T-cell (primary cell): ENCODE measurements at regions not wholly inside any gene's neighbourhood (a gene's known extent, or its start where the extent isn't known, plus 50 kb on each side); places are given as distances from the start of the nearest gene placed in this dataset.

Experiments used
- ATAC-seq, 4 experiments: fragments of 200-7000 bp in 3 of 4; fragments of 150-1000 bp in 1 of 4; cut with Tn5 transposase; replicated peaks in 1 of 4; 1 replicate in 3 of 4; 2 replicates in 1 of 4; pipeline ENCODE4 v1.10.0; 2021; ENCODE audit warnings: moderate library complexity in 3 of 4, mild to moderate bottlenecking in 2 of 4, moderate number of reproducible peaks in 1 of 4
- CTCF ChIA-PET, 2 donors: fragments of 300-600 bp; sonication (Branson Sonifier 250); formaldehyde crosslinking; loops; one replicate each; lab custom pipeline; 2022; ENCODE audit warnings: antibody characterized with exemption in 2 of 2; lab: Charles Lee
- POLR2A ChIA-PET, 2 donors: fragments of 300-600 bp; sonication (Branson Sonifier 250); formaldehyde crosslinking; loops; one replicate each; lab custom pipeline; 2022; ENCODE audit warnings: antibody characterized with exemption in 2 of 2; lab: Charles Lee
- DNase-seq, 35 experiments: peaks; one replicate each; pipeline versions ENCODE4 v3.0.0 to v3.0.0-alpha.2; 2013 to 2023
- H3K27ac ChIP-seq: one replicate; pipeline ENCODE4 v1.5.1; 2013; ENCODE audit warnings: low read length
- H3K27me3 ChIP-seq, 2 experiments: replicated peaks in 1 of 2; 1 replicate in 1 of 2; 2 replicates in 1 of 2; pipeline versions ENCODE4 v1.6.1 to v1.7.0; 2013; ENCODE audit warnings: low read length in 1 of 2, mixed read lengths in 1 of 2; ENCODE audit not compliant: control insufficient read depth in 2 of 2, insufficient read depth in 2 of 2; ENCODE audit errors: extremely low read depth in 1 of 2
- H3K36me3 ChIP-seq, 2 donors: 1 replicate in 1 of 2; 2 replicates in 1 of 2; pipeline versions ENCODE4 v1.6.1 to v1.7.0; 2013; ENCODE audit warnings: low read length in 1 of 2; ENCODE audit not compliant: control insufficient read depth in 2 of 2, insufficient read depth in 1 of 2; ENCODE audit errors: extremely low read depth in 1 of 2
- H3K4me1 ChIP-seq, 2 experiments: 1 replicate in 1 of 2; 2 replicates in 1 of 2; pipeline versions ENCODE4 v1.6.1 to v1.7.0; 2013; ENCODE audit warnings: low read length in 2 of 2, mixed read lengths in 1 of 2; ENCODE audit not compliant: insufficient read depth in 2 of 2, control insufficient read depth in 1 of 2; ENCODE audit errors: extremely low read depth in 1 of 2
- H3K4me3 ChIP-seq, 2 donors: 1 replicate in 1 of 2; 2 replicates in 1 of 2; pipeline versions ENCODE4 v1.5.1 to v1.7.0; 2013; ENCODE audit warnings: mild to moderate bottlenecking in 2 of 2, low read length in 1 of 2, moderate library complexity in 1 of 2; ENCODE audit not compliant: control insufficient read depth in 1 of 2; ENCODE audit errors: extremely low read depth in 1 of 2
- H3K9me3 ChIP-seq: 2 replicates; pipeline ENCODE4 v1.7.0; 2013
- H3K27ac Mint-ChIP-seq, 2 donors: one replicate each; pipeline ENCODE4 v1.8.0; 2020 to 2021; ENCODE audit warnings: mild to moderate bottlenecking in 2 of 2, mixed read lengths in 2 of 2
- H3K27me3 Mint-ChIP-seq, 2 donors: one replicate each; pipeline ENCODE4 v1.8.0; 2021 to 2022; ENCODE audit warnings: mixed read lengths in 2 of 2
- H3K36me3 Mint-ChIP-seq: one replicate; pipeline ENCODE4 v1.8.0; 2021; ENCODE audit warnings: mixed read lengths
- H3K4me1 Mint-ChIP-seq, 3 donors: one replicate each; pipeline ENCODE4 v1.8.0; 2020 to 2022; ENCODE audit warnings: mixed read lengths in 3 of 3, mild to moderate bottlenecking in 1 of 3
- H3K4me3 Mint-ChIP-seq, 3 donors: one replicate each; pipeline ENCODE4 v1.8.0; 2020 to 2022; ENCODE audit warnings: mild to moderate bottlenecking in 3 of 3, mixed read lengths in 3 of 3, moderate library complexity in 3 of 3
- H3K9me3 Mint-ChIP-seq, 3 donors: one replicate each; pipeline ENCODE4 v1.8.0; 2020 to 2022; ENCODE audit warnings: mixed read lengths in 3 of 3
- WGBS: methylation state at CpG from one replicate; pipeline ENCODE4 v1.1.5; 2013; ENCODE audit warnings: missing lambda C conversion rate; ENCODE audit not compliant: insufficient coverage; 5-methylcytosine and 5-hydroxymethylcytosine counted together

DNA sequence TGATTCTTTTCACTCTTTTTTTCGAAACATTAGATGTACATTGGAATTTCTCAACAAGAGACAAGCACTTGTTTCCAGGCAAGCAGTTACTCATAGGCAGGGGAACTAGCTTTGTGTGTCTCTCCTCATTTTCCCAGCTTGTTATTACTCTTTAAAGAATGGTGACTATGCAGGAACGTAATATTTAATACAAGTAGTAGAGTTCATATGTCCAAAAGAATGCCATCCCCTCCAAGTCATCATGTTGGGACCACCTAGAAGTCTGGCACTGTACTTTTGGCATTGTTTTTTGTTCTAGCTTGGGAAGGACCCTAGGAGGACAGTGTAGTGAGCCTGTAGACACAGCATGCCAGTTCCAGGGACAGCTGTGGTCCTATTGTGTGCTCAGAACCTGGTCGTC, 650.7 kb downstream of the INHBA start:
- Histone ChIP-seq H3K9me3 (no peaks in the 10 kb centered on the region), H3K36me3 (no peaks in the 10 kb centered on the region), H3K27ac (no peak overlapping the region), H3K27me3 (peaks cover 0 to 2% of the 10 kb centered on the region in 2 experiments), H3K4me3 (no peak overlapping the region), H3K4me1 (no peaks in the 10 kb centered on the region)
- no peaks in the 10 kb centered on the region for H3K4me1 Mint-ChIP-seq
- CTCF ChIA-PET: no interaction called here
- no peaks in the 10 kb centered on the region for H3K36me3 Mint-ChIP-seq
- no peak for DNase-seq
- WGBS: 83% methylated on average over 1 of the region's 3 CpGs
- no peak overlapping the region for H3K27ac Mint-ChIP-seq
- no peak overlapping the region for H3K4me3 Mint-ChIP-seq
- peaks cover 0 to 3% of the 10 kb centered on the region in 2 donors for H3K27me3 Mint-ChIP-seq
- ATAC-seq: no peak
- POLR2A ChIA-PET: no interaction called here
- peaks cover 8 to 24% (median 8%) of the 10 kb centered on the region in 3 donors for H3K9me3 Mint-ChIP-seq

DNA sequence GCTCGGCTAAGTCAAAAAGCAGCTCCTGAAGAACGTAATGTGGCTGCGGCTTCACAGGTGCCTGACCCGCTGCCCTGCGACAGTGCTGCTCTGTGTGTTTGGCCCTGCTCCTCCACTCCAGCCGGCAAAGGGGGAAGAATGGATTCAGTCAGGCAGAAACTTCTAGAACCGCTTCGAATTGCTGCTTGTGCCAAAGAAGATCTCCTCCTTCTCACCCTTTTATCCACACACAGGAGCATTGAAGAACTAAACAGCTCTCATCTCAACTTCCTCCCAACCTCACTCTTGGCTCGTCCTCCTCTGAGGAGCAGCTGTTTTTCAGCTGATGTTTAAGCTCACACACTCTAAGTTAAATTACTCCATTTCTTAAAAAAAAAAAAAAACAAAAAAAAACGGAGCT, 651.4 kb downstream of the INHBA start:
- H3K27ac Mint-ChIP-seq: no peak overlapping the region
- no peaks in the 10 kb centered on the region for H3K4me1 Mint-ChIP-seq

DNA sequence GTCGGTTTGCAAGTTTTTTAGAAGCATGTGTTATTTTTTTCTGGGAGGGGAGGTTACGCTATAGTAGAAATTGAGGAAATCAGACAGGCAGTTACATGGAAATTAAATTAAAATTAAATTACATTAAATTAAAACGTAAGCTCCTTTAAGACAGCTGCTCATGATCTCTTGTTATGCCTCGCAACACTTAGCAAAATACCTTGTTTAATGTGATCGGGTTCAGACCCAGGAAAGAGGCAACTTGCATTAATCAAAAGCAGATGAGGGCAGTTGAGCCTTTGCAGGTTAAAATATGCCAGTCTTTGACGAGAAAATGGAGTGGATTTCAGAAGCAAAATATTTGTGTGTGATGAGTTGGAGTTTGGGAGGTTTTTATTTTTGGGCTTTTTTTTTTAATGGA, 651.8 kb downstream of the INHBA start:
- 82% methylated on average over 2 of the region's 6 CpGs for WGBS
- no peaks in the 10 kb centered on the region for H3K9me3 ChIP-seq
- Mint-ChIP-seq H3K4me3 (no peak overlapping the region), H3K27ac (no peak overlapping the region), H3K4me1 (no peaks in the 10 kb centered on the region), H3K27me3 (peaks cover 0 to 3% of the 10 kb centered on the region in 2 donors), H3K9me3 (peaks cover 5 to 19% (median 8%) of the 10 kb centered on the region in 3 donors), H3K36me3 (no peaks in the 10 kb centered on the region)
- ChIA-PET POLR2A (no interaction called here), CTCF (no interaction called here)
- no peaks in the 10 kb centered on the region for H3K4me1 ChIP-seq
- no peak for DNase-seq
- H3K27me3 ChIP-seq: peaks cover 0 to 2% of the 10 kb centered on the region in 2 experiments
- H3K36me3 ChIP-seq: no peaks in the 10 kb centered on the region
- no peak for ATAC-seq
- no peak overlapping the region for H3K27ac ChIP-seq
- H3K4me3 ChIP-seq: no peak overlapping the region

More for the DNA sequence above, 651.4 kb downstream of the INHBA start:
- ChIA-PET POLR2A (no interaction called here), CTCF (no interaction called here)
- H3K36me3 Mint-ChIP-seq: no peaks in the 10 kb centered on the region
- H3K9me3 Mint-ChIP-seq: peaks cover 7 to 21% (median 8%) of the 10 kb centered on the region in 3 donors
- no peak for ATAC-seq
- no peaks in the 10 kb centered on the region for H3K4me1 ChIP-seq
- H3K4me3 ChIP-seq: no peak overlapping the region
- H3K9me3 ChIP-seq: no peaks in the 10 kb centered on the region
- H3K27me3 Mint-ChIP-seq: peaks cover 0 to 3% of the 10 kb centered on the region in 2 donors
- 84% methylated on average over 9 of the region's 10 CpGs for WGBS
- H3K27me3 ChIP-seq: peaks cover 0 to 2% of the 10 kb centered on the region in 2 experiments
- H3K4me3 Mint-ChIP-seq: no peak overlapping the region
- no peak for DNase-seq
- H3K27ac ChIP-seq: no peak overlapping the region
- H3K36me3 ChIP-seq: no peaks in the 10 kb centered on the region

DNA sequence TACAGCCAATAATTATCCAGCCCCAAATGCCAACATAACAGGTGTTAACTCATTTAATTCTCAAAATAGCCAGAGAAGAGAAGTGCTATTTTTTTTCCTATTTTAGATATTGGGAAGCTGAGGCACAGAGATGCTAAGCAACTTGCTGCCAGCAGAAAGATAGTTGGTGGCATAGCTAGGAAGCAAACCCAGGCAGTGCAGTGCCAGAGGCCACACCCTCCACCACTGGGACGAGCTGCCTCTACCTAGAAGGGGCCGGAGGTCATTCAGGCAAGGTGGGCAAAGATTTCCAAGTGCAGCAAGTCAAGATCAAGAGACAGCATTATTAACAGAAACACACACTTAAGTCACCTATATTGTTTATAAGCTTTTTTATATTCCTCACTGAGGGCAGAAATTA, 654.1 kb downstream of the INHBA start:
- no peak overlapping the region for H3K4me3 ChIP-seq
- no peaks in the 10 kb centered on the region for H3K9me3 ChIP-seq
- H3K36me3 ChIP-seq: no peaks in the 10 kb centered on the region
- H3K4me1 Mint-ChIP-seq: no peaks in the 10 kb centered on the region
- no peak for ATAC-seq
- H3K4me1 ChIP-seq: no peaks in the 10 kb centered on the region
- H3K27ac Mint-ChIP-seq: no peak overlapping the region
- no peak overlapping the region for H3K4me3 Mint-ChIP-seq
- H3K27me3 ChIP-seq: peaks cover 0 to 2% of the 10 kb centered on the region in 2 experiments
- H3K9me3 Mint-ChIP-seq: peaks cover 5 to 15% (median 7%) of the 10 kb centered on the region in 3 donors
- H3K27me3 Mint-ChIP-seq: peaks cover 0 to 3% of the 10 kb centered on the region in 2 donors
- no peak overlapping the region for H3K27ac ChIP-seq
- no peak for DNase-seq
- no peaks in the 10 kb centered on the region for H3K36me3 Mint-ChIP-seq
- CTCF ChIA-PET: no interaction called here
- WGBS: no CpG with 5 or more reads among the region's 2 CpGs
- POLR2A ChIA-PET: no interaction called here

DNA sequence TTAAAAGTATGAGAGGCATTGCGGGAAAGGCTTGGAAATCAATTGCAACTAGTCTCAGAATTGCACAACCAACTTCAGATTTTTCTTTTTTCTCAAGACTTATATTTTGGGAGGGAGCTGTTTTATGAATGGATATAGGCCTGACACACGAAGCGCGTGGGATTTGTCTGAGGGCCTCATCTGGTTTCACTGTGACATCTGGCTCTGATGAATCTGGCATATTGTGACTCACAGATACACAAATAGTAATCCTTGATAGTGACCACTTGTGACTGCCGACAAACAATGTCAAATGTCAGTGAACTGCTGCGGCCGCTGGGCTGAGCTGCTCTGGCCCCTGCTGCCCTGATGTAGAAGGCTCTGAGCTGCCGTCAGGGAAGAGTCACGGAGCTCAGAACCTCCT, 655.1 kb downstream of the INHBA start:
- H3K9me3 ChIP-seq: no peaks in the 10 kb centered on the region
- no peak overlapping the region for H3K4me3 ChIP-seq
- ChIA-PET CTCF (no interaction called here), POLR2A (no interaction called here)
- no peaks in the 10 kb centered on the region for H3K36me3 ChIP-seq
- H3K4me1 ChIP-seq: no peaks in the 10 kb centered on the region
- Mint-ChIP-seq H3K27me3 (peaks cover 0 to 3% of the 10 kb centered on the region in 2 donors), H3K36me3 (no peaks in the 10 kb centered on the region), H3K4me1 (no peaks in the 10 kb centered on the region), H3K4me3 (no peak overlapping the region), H3K27ac (no peak overlapping the region), H3K9me3 (peaks cover 7 to 18% (median 8%) of the 10 kb centered on the region in 3 donors)
- DNase-seq (no peak), ATAC-seq (no peak)
- 100% methylated on average over 6 of the region's 9 CpGs for WGBS
- H3K27ac ChIP-seq: no peak overlapping the region
- H3K27me3 ChIP-seq: peaks cover 0 to 2% of the 10 kb centered on the region in 2 experiments

DNA sequence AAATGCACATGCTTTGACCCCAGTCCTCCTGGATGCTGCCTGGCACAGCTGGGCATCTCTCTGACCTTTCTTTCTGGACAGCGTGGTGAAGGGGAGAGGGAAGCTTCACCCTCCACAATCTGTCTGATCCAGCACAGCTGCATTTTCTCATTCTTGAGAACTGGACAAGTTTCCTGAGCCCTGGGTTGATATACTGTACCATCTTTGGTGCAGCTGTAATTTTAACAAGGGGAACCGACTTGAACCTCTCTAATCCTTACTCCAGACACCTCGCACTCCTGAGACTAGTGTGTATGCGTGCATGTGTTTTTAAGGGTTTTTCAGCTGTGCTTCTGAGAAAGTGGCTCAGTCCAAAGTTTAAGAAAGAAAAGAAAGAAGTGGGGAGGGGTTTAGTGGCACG, 655.7 kb downstream of the INHBA start:
- POLR2A ChIA-PET: no interaction called here
- no peaks in the 10 kb centered on the region for H3K4me1 Mint-ChIP-seq
- H3K9me3 Mint-ChIP-seq: peaks cover 7 to 18% (median 11%) of the 10 kb centered on the region in 3 donors
- H3K4me3 Mint-ChIP-seq: no peak overlapping the region
- DNase-seq (no peak), ATAC-seq (no peak)
- no peaks in the 10 kb centered on the region for H3K9me3 ChIP-seq
- H3K27ac Mint-ChIP-seq: no peak overlapping the region
- no peak overlapping the region for H3K4me3 ChIP-seq
- H3K4me1 ChIP-seq: no peaks in the 10 kb centered on the region
- CTCF ChIA-PET: no interaction called here
- no peak overlapping the region for H3K27ac ChIP-seq
- WGBS: no CpG with 5 or more reads among the region's 5 CpGs
- peaks cover 0 to 2% of the 10 kb centered on the region in 2 experiments for H3K27me3 ChIP-seq
- no peaks in the 10 kb centered on the region for H3K36me3 Mint-ChIP-seq
- H3K27me3 Mint-ChIP-seq: peaks cover 0 to 3% of the 10 kb centered on the region in 2 donors
- no peaks in the 10 kb centered on the region for H3K36me3 ChIP-seq

DNA sequence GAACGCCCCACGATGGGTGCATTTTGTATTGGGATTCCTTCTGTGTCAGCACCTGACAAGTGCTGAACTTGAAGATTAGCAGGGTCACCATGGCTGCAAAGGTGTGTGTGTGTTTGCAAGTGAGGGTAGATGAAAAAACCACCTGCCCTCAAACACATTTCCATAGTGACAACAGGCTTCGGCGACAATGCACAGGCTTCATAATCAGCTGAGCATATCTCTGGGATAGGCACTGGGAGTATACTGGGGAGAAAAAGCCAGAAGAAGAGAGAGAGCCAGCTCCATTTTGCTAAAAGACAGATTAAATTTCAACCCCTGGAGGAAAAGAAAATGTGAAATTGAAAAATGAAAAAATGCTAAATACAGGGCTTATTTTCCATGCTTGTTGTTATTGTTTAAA, 656.1 kb downstream of the INHBA start:
- ATAC-seq (no peak), DNase-seq (no peak)
- no peak overlapping the region for H3K4me3 Mint-ChIP-seq
- CTCF ChIA-PET: interaction anchor here in 1 of 2 donors (0.5 kb wide), 1 partner anchor 48 kb away, joined by 3 read pairs; no protein-coding TSS in a partner anchor
- H3K27ac Mint-ChIP-seq: no peak overlapping the region
- POLR2A ChIA-PET: no interaction called here
- Histone ChIP-seq H3K4me3 (no peak overlapping the region), H3K27ac (no peak overlapping the region), H3K4me1 (no peaks in the 10 kb centered on the region), H3K27me3 (peaks cover 0 to 2% of the 10 kb centered on the region in 2 experiments), H3K9me3 (no peaks in the 10 kb centered on the region), H3K36me3 (no peaks in the 10 kb centered on the region)
- no peaks in the 10 kb centered on the region for H3K36me3 Mint-ChIP-seq
- peaks cover 2 to 14% (median 12%) of the 10 kb centered on the region in 3 donors for H3K9me3 Mint-ChIP-seq
- H3K27me3 Mint-ChIP-seq: peaks cover 0 to 3% of the 10 kb centered on the region in 2 donors
- WGBS: no CpG with 5 or more reads among the region's 4 CpGs
- H3K4me1 Mint-ChIP-seq: no peaks in the 10 kb centered on the region
